ENCODE measurements at regions not wholly inside any gene's neighbourhood (a gene's known extent, or its start where the extent isn't known, plus 50 kb on each side); places are given as distances from the start of the nearest gene placed in this dataset.

GRCh38 chr4:144342949-144343760 is 202.6 kb upstream of the GYPA start:
- Mint-ChIP-seq H3K4me1 (ENCODE audit: unreplicated experiment) (peaks cover 17% of the 10 kb centered on the region), H3K27ac (peak overlapping the region; percentile 13), H3K27me3 (no peaks in the 10 kb centered on the region), H3K36me3 (no peaks in the 10 kb centered on the region), H3K4me3 (no peak overlapping the region), H3K9me3 (peaks cover 17% of the 10 kb centered on the region)
- TF ChIP-seq CTCF (conservative IDR thresholded peaks at IDR 0.05) = no peak
- DNase-seq (ENCODE audit: extremely low spot score, unreplicated experiment) = no peak

- TF ChIP-seq CTCF (conservative IDR thresholded peaks at IDR 0.05) = no peak
- H3K27me3 Mint-ChIP-seq = no peaks in the 10 kb centered on the region
- no peak overlapping the region for H3K4me3 Mint-ChIP-seq
- H3K36me3 Mint-ChIP-seq = no peaks in the 10 kb centered on the region
- no peaks in the 10 kb centered on the region for H3K9me3 Mint-ChIP-seq
- H3K27ac Mint-ChIP-seq = no peak overlapping the region
- peaks cover 14% of the 10 kb centered on the region for H3K4me1 Mint-ChIP-seq (ENCODE audit: unreplicated experiment)
- no peak for DNase-seq (ENCODE audit: extremely low spot score, unreplicated experiment)
These were observed 206.6 kb upstream of the GYPA start for GRCh38 chr4:144347121-144347520.

- Mint-ChIP-seq H3K36me3 (no peaks in the 10 kb centered on the region), H3K4me3 (no peak overlapping the region), H3K27me3 (peaks cover 20% of the 10 kb centered on the region), H3K27ac (no peak overlapping the region), H3K9me3 (no peaks in the 10 kb centered on the region), H3K4me1 (ENCODE audit: unreplicated experiment) (peaks cover 42% of the 10 kb centered on the region)
- no peak for TF ChIP-seq CTCF (conservative IDR thresholded peaks at IDR 0.05)
- no peak for DNase-seq (ENCODE audit: extremely low spot score, unreplicated experiment)
These were observed 210.2 kb upstream of the GYPA start for GRCh38 chr4:144350706-144351105.

GRCh38 chr4:144351306-144351705 is 210.8 kb upstream of the GYPA start:
- DNase-seq (ENCODE audit: extremely low spot score, unreplicated experiment) = no peak
- no peak for TF ChIP-seq CTCF (conservative IDR thresholded peaks at IDR 0.05)
- Mint-ChIP-seq H3K4me3 (no peak overlapping the region), H3K9me3 (no peaks in the 10 kb centered on the region), H3K4me1 (ENCODE audit: unreplicated experiment) (peaks cover 48% of the 10 kb centered on the region), H3K27ac (no peak overlapping the region), H3K36me3 (no peaks in the 10 kb centered on the region), H3K27me3 (peaks cover 20% of the 10 kb centered on the region)

- no peak for TF ChIP-seq CTCF (conservative IDR thresholded peaks at IDR 0.05)
- H3K9me3 Mint-ChIP-seq = no peaks in the 10 kb centered on the region
- peaks cover 63% of the 10 kb centered on the region for H3K4me1 Mint-ChIP-seq (ENCODE audit: unreplicated experiment)
- no peak for DNase-seq (ENCODE audit: extremely low spot score, unreplicated experiment)
- H3K27ac Mint-ChIP-seq = no peak overlapping the region
- no peaks in the 10 kb centered on the region for H3K36me3 Mint-ChIP-seq
- H3K27me3 Mint-ChIP-seq = peaks cover 25% of the 10 kb centered on the region
- no peak overlapping the region for H3K4me3 Mint-ChIP-seq
These were observed 212.8 kb upstream of the GYPA start for GRCh38 chr4:144353292-144353691.

Data from type B pancreatic cell (in vitro differentiated cells).